Esophagus muscularis mucosa (tissue), 3 donors: ENCODE measurements at regions not wholly inside any gene's neighbourhood (a gene's known extent, or its start where the extent isn't known, plus 50 kb on each side); places are given as distances from the start of the nearest gene placed in this dataset.

Experiments used
- CTCF ChIP-seq, 3 experiments: fragments of 200-600 bp in 2 of 3; fragments of 450-650 bp in 1 of 3; sonication (generic) in 2 of 3; IDR thresholded peaks; one replicate each; pipeline ENCODE4 v1.5.1; 2017 to 2019; ENCODE audit warnings: antibody characterized with exemption in 3 of 3, mild to moderate bottlenecking in 2 of 3, moderate library complexity in 1 of 3
- POLR2A ChIP-seq: fragments of 450-650 bp; IDR thresholded peaks from one replicate; pipeline ENCODE4 v1.6.1; 2017; ENCODE audit warnings: antibody characterized with exemption, moderate library complexity, mild to moderate bottlenecking, low read depth

- TF ChIP-seq CTCF (IDR thresholded peaks at IDR 0.05) (no peak), POLR2A (no peak)
These were observed 188.6 kb downstream of the ZNF365 start for GRCh38 chr10:62562795-62563194.
